HG03575 (cell line): ENCODE measurements at regions not wholly inside any gene's neighbourhood (a gene's known extent, or its start where the extent isn't known, plus 50 kb on each side); places are given as distances from the start of the nearest gene placed in this dataset.

Experiments
- ATAC-seq: cut with Tn5 transposase; IDR thresholded peaks from one replicate; pipeline ENCODE4 v1.9.1; 2021; ENCODE audit not compliant: unreplicated experiment, insufficient number of reproducible peaks, low FRiP score; ENCODE audit errors: extremely low read depth

GRCh38 chr12:93163260-93164036, 214.3 kb upstream of the NUDT4 start:
- ATAC-seq = no peak

GRCh38 chr12:93164103-93164880, 213.4 kb upstream of the NUDT4 start:
- no peak for ATAC-seq

- ATAC-seq = no peak
Measured at GRCh38 chr12:93165384-93165932, 212.3 kb upstream of the NUDT4 start.

GRCh38 chr12:93166541-93167307, 211.0 kb upstream of the NUDT4 start:
- ATAC-seq = peak; percentile 61

- no peak for ATAC-seq
Measured at GRCh38 chr12:93167331-93167730, 210.4 kb upstream of the NUDT4 start.

GRCh38 chr12:93167841-93168492, 209.8 kb upstream of the NUDT4 start:
- ATAC-seq = no peak

GRCh38 chr12:93168751-93169150, 209.0 kb upstream of the NUDT4 start:
- ATAC-seq = no peak

GRCh38 chr12:93169536-93169935, 208.2 kb upstream of the NUDT4 start:
- ATAC-seq = no peak

GRCh38 chr12:93170928-93171327, 206.8 kb upstream of the NUDT4 start:
- no peak for ATAC-seq

- no peak for ATAC-seq
Measured at GRCh38 chr12:93173178-93173957, 204.4 kb upstream of the NUDT4 start.

- no peak for ATAC-seq
Measured at GRCh38 chr12:93174048-93174447, 203.7 kb upstream of the NUDT4 start.

GRCh38 chr12:93174473-93174872, 203.3 kb upstream of the NUDT4 start:
- no peak for ATAC-seq

GRCh38 chr12:93176165-93176564, 201.6 kb upstream of the NUDT4 start:
- ATAC-seq = no peak

- ATAC-seq = no peak
Measured at GRCh38 chr12:93176610-93177126, 201.1 kb upstream of the NUDT4 start.

- ATAC-seq = no peak
Measured at GRCh38 chr12:93177208-93178153, 200.2 kb upstream of the NUDT4 start.

GRCh38 chr12:93178154-93178878, 199.4 kb upstream of the NUDT4 start:
- no peak for ATAC-seq
